ENCODE measurements at regions not wholly inside any gene's neighbourhood (a gene's known extent, or its start where the extent isn't known, plus 50 kb on each side); places are given as distances from the start of the nearest gene placed in this dataset.
"Not testable (repeated sequence)": the region's sequence is repeated elsewhere in the genome, so short reads cannot be mapped to it uniquely, and the experiment has no call there.

- DNase-seq: not testable (repeated sequence)
These were observed 52.3 kb upstream of the BBX start for GRCh38 chr3:107470496-107470895.

Measured in activated CD4-positive, alpha-beta T cell treated with anti-CD3 and anti-CD28 coated beads, Interleukin-2, amount 50 U/mL, for 16 hours (primary cell).